Prostate gland (tissue), 2 donors: ENCODE measurements at regions not wholly inside any gene's neighbourhood (a gene's known extent, or its start where the extent isn't known, plus 50 kb on each side); places are given as distances from the start of the nearest gene placed in this dataset.

Source experiments
- DNase-seq: peaks from one replicate; pipeline ENCODE4 v3.0.0-alpha.2; 2019; ENCODE audit warnings: low spot score
- H3K27ac ChIP-seq, 2 donors: fragments of 200-600 bp; sonication (generic); 2 replicates each; pipeline ENCODE4 v1.5.1; 2017 to 2019
- H3K27me3 ChIP-seq: fragments of 200-600 bp; sonication (generic); replicated peaks from 2 replicates; pipeline ENCODE4 v1.5.1; 2019; ENCODE audit not compliant: insufficient read depth
- H3K36me3 ChIP-seq, 2 donors: fragments of 200-600 bp; sonication (generic); 1 replicate in 1 of 2; 2 replicates in 1 of 2; pipeline versions ENCODE4 v1.5.1 to v1.8.1; 2017 to 2019
- H3K4me1 ChIP-seq: fragments of 200-600 bp; sonication (generic); replicated peaks from 2 replicates; pipeline ENCODE4 v1.5.1; 2019
- H3K4me3 ChIP-seq, 2 donors: fragments of 200-600 bp; sonication (generic); 2 replicates each; pipeline ENCODE4 v1.5.1; 2017 to 2019
- H3K9me3 ChIP-seq: fragments of 200-600 bp; sonication (generic); 2 replicates; pipeline ENCODE4 v1.5.1; 2017
- CTCF ChIP-seq, 4 experiments: fragments of 200-600 bp in 2 of 4; fragments of 450-650 bp in 2 of 4; sonication (generic) in 2 of 4; IDR thresholded peaks; 1 replicate in 3 of 4; 2 replicates in 1 of 4; pipeline ENCODE4 v1.5.1; 2016 to 2019; ENCODE audit warnings: antibody characterized with exemption in 4 of 4, mild to moderate bottlenecking in 2 of 4, moderate library complexity in 2 of 4
- POLR2A ChIP-seq: fragments of 450-650 bp; IDR thresholded peaks from one replicate; pipeline ENCODE4 v1.6.1; 2016; ENCODE audit warnings: antibody characterized with exemption, mild to moderate bottlenecking
- POLR2AphosphoS5 ChIP-seq: sonication (generic); formaldehyde crosslinking; IDR thresholded peaks from one replicate; pipeline ENCODE4 v1.6.1; 2017; ENCODE audit warnings: antibody characterized with exemption
- WGBS: methylation state at CpG from one replicate; pipeline ENCODE4 v1.1.5; 2018; 5-methylcytosine and 5-hydroxymethylcytosine counted together
- intact Hi-C: fragments of 100-400 bp; cut with DNase I; formaldehyde crosslinking; loops from one replicate; pipeline ENCODE4 v1.14.2; 2022

- 72% methylated on average over 2 of the region's 2 CpGs for WGBS
- Histone ChIP-seq H3K4me1 (no peaks in the 10 kb centered on the region), H3K9me3 (no peaks in the 10 kb centered on the region), H3K4me3 (no peak overlapping the region), H3K36me3 (no peaks in the 10 kb centered on the region), H3K27me3 (no peaks in the 10 kb centered on the region), H3K27ac (no peak overlapping the region)
- TF ChIP-seq POLR2AphosphoS5 (no peak), POLR2A (no peak), CTCF (IDR thresholded peaks at IDR 0.05) (no peak)
- intact Hi-C loops, result no loop called here
- DNase-seq, result no peak
Measured at GRCh38 chr11:91174193-91174592, 951.3 kb upstream of the CHORDC1 start.

- Histone ChIP-seq H3K27me3 (no peaks in the 10 kb centered on the region), H3K36me3 (no peaks in the 10 kb centered on the region), H3K4me1 (no peaks in the 10 kb centered on the region), H3K9me3 (no peaks in the 10 kb centered on the region), H3K4me3 (no peak overlapping the region), H3K27ac (no peak overlapping the region)
- DNase-seq, result no peak
- TF ChIP-seq POLR2AphosphoS5 (no peak), POLR2A (no peak), CTCF (IDR thresholded peaks at IDR 0.05) (no peak)
- intact Hi-C loops, result no loop called here
Measured at GRCh38 chr11:91173701-91174100, 950.9 kb upstream of the CHORDC1 start.

- TF ChIP-seq POLR2AphosphoS5, result no peak
- TF ChIP-seq POLR2A, result no peak
- TF ChIP-seq CTCF (IDR thresholded peaks at IDR 0.05), result no peak
- DNase-seq, result no peak
- Histone ChIP-seq H3K27me3 (no peaks in the 10 kb centered on the region), H3K27ac (no peak overlapping the region), H3K9me3 (no peaks in the 10 kb centered on the region), H3K36me3 (no peaks in the 10 kb centered on the region), H3K4me1 (no peaks in the 10 kb centered on the region), H3K4me3 (no peak overlapping the region)
- intact Hi-C loops, result no loop called here
Measured at GRCh38 chr11:91170711-91171110, 947.9 kb upstream of the CHORDC1 start.

GRCh38 chr11:91164452-91164822, 941.6 kb upstream of the CHORDC1 start:
- H3K4me1 ChIP-seq, result no peaks in the 10 kb centered on the region
- no peaks in the 10 kb centered on the region for H3K36me3 ChIP-seq
- no peaks in the 10 kb centered on the region for H3K9me3 ChIP-seq
- no peak overlapping the region for H3K27ac ChIP-seq
- no peak for DNase-seq
- no peaks in the 10 kb centered on the region for H3K27me3 ChIP-seq
- H3K4me3 ChIP-seq, result no peak overlapping the region
- TF ChIP-seq CTCF (IDR thresholded peaks at IDR 0.05) (no peak), POLR2AphosphoS5 (no peak)
- 32% methylated on average over 3 of the region's 3 CpGs for WGBS
- intact Hi-C loops, result no loop called here

- Histone ChIP-seq H3K9me3 (no peaks in the 10 kb centered on the region), H3K4me3 (no peak overlapping the region), H3K27me3 (no peaks in the 10 kb centered on the region), H3K27ac (no peak overlapping the region), H3K4me1 (no peaks in the 10 kb centered on the region), H3K36me3 (no peaks in the 10 kb centered on the region)
- WGBS, result 12% methylated on average over 2 of the region's 2 CpGs
- DNase-seq, result no peak
- TF ChIP-seq CTCF (IDR thresholded peaks at IDR 0.05) (no peak), POLR2A (no peak), POLR2AphosphoS5 (no peak)
- intact Hi-C loops, result no loop called here
Measured at GRCh38 chr11:91163619-91164451, 941.0 kb upstream of the CHORDC1 start.
